GM10266 (cell line): ENCODE measurements at regions not wholly inside any gene's neighbourhood (a gene's known extent, or its start where the extent isn't known, plus 50 kb on each side); places are given as distances from the start of the nearest gene placed in this dataset.

Experiments used
- DNase-seq: peaks from one replicate; pipeline ENCODE4 v3.0.0; 2012; ENCODE audit errors: extremely low spot score
- CTCF ChIP-seq: IDR thresholded peaks from 2 replicates; pipeline ENCODE4 v1.5.1; 2012; ENCODE audit warnings: mild to moderate bottlenecking, low read depth; ENCODE audit not compliant: control insufficient read depth, insufficient read depth; ENCODE audit errors: missing control alignments

GRCh38 chr1:221415651-221416050, 326.2 kb downstream of the DUSP10 start:
- TF ChIP-seq CTCF = no peak
- no peak for DNase-seq

GRCh38 chr1:221416142-221416541, 325.7 kb downstream of the DUSP10 start:
- no peak for TF ChIP-seq CTCF
- no peak for DNase-seq

DNA sequence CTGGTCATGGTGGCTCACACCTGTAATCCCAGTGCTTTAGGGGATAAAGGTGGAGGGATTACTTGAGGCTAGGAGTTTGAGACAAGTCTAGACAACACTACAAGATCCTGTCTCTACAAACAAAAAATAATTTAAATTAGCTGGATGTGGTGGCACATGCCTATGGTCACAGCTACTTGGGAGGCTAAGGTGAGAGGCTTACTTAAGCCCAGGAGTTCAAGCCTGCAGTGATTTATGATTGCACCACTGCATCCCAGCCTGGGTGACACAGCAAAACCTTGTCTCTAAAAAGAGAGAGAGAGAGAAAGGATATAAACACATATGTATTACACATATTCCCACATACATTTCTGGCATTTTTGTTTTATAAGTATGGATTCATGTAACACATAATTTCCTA, 325.2 kb downstream of the DUSP10 start:
- no peak for DNase-seq
- no peak for TF ChIP-seq CTCF

DNA sequence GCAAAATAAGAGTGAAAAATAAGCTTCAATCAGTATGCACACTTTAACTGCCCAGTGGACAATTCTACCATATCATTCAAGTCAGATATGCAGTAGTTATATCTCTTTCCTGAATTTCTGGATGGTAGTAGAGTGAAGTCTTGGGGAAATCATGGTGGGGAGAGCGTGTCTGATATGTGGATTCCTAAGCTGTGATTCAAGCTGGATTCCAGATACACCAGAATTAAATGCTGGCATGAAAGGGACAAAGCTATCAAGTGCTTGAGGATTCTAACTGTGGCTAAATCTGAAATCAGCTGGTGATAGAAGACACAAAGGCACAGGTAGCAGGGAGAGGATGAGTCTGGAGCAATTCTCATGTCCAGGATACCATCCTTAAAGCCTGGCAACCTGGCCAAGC, 323.5 kb downstream of the DUSP10 start:
- no peak for TF ChIP-seq CTCF
- DNase-seq = no peak

DNA sequence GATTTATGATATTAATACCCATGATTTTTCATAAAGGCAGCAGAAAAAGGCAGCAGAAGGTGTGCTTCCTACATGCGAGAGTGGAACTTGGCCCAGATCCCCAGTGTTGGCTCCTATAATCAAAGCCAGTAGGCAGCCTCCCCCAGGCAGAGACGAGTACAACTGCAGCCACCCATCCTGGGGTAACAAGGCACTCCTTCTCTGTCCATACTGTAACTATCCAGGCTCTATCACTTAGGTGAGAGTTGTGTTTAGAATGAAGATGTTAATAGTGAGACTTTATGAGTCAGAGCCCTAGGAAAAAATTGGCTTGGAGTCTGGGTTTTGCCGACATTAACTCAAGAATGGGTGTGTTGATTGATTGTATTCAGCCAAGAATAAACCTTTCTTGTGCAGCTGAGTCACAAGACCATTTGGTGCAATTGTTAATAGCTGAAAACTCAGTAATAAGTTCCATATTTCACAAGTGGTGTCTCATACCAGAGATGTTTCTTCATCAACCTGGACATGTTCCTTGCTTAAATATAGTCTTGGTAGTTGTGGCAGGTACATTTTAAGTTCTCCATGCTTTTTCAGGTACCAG, 322.3 kb downstream of the DUSP10 start:
- DNase-seq = no peak
- TF ChIP-seq CTCF = no peak

GRCh38 chr1:221429264-221429663, 312.6 kb downstream of the DUSP10 start:
- DNase-seq = no peak
- TF ChIP-seq CTCF = no peak

DNA sequence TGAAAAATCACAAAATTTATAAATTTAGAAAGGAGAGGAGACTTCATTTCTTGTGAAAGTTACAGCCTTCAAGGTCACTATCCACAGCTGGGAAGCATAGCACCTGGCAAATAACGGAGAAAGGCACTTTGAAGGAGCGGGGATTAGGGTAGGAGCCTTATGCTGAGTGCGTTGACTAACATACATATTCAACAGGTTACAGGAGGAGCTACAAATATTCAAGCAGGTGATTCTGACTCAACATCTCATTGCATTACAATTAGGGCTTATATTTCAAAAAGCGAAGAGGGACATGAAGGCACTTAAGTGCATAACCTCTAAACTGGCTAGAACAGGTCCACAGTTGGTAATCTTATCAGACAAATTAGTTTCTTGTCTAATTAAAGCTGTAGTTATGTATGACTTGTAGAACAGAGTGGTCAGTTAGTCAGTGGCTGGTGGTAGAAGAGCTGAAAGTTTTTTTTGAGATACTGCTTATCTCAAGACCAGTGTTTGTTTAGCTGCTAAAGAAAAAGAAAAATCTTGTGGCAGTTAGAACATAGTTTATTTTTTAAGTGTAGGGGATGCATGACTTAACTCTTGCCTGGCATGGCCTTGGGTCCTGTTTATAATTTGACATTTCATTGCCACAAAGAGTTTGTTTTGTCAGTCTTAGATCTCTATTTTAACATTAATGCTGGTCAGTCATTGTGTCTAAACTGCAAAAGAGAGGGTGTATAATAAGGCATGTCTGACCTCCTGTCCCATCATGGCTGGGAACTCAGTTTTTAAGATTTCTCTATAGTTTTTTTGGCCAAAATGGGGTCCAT, 311.5 kb downstream of the DUSP10 start:
- no peak for DNase-seq
- no peak for TF ChIP-seq CTCF
